Upper lobe of right lung (tissue), 1 donor: ENCODE measurements at regions not wholly inside any gene's neighbourhood (a gene's known extent, or its start where the extent isn't known, plus 50 kb on each side); places are given as distances from the start of the nearest gene placed in this dataset.

Experiments used
- ATAC-seq: fragments of 200-7000 bp; cut with Tn5 transposase; one replicate; pipeline ENCODE4 v1.9.1; 2020; ENCODE audit warnings: mild to moderate bottlenecking, moderate library complexity
- DNase-seq: peaks from one replicate; pipeline ENCODE4 v3.0.0-alpha.2; 2020
- H3K27ac ChIP-seq: fragments of 200-600 bp; one replicate; pipeline ENCODE4 v1.8.0; 2022
- H3K27me3 ChIP-seq: fragments of 200-600 bp; one replicate; pipeline ENCODE4 v1.8.0; 2022; ENCODE audit warnings: mild to moderate bottlenecking
- H3K36me3 ChIP-seq: fragments of 200-600 bp; one replicate; pipeline ENCODE4 v1.8.0; 2022
- H3K4me1 ChIP-seq: fragments of 200-600 bp; one replicate; pipeline ENCODE4 v1.8.0; 2022
- H3K4me3 ChIP-seq: fragments of 200-600 bp; one replicate; pipeline ENCODE4 v1.8.0; 2022; ENCODE audit warnings: mild to moderate bottlenecking
- H3K9me3 ChIP-seq: fragments of 200-600 bp; one replicate; pipeline ENCODE4 v1.8.0; 2022
- CTCF ChIP-seq: fragments of 200-600 bp; IDR thresholded peaks from one replicate; pipeline ENCODE4 v1.8.0; 2022; ENCODE audit warnings: antibody characterized with exemption
- intact Hi-C: fragments of 100-400 bp; cut with DNase I; formaldehyde crosslinking; loops from one replicate; pipeline ENCODE4 v1.11.0; 2022
- donor health status: DM: no; HTN: yes; CAD: no; lungs with severe emphysema.

GRCh38 chr16:6189216-6189615 is 1091.6 kb upstream of the EEF2KMT start:
- TF ChIP-seq CTCF: no peak
- H3K4me3 ChIP-seq: no peak overlapping the region
- no peaks in the 10 kb centered on the region for H3K27me3 ChIP-seq
- no peaks in the 10 kb centered on the region for H3K9me3 ChIP-seq
- ATAC-seq: no peak
- H3K36me3 ChIP-seq: no peaks in the 10 kb centered on the region
- intact Hi-C loops: no loop called here
- no peak for DNase-seq
- H3K27ac ChIP-seq: no peak overlapping the region
- H3K4me1 ChIP-seq: no peaks in the 10 kb centered on the region

- no peaks in the 10 kb centered on the region for H3K36me3 ChIP-seq
- no peak for TF ChIP-seq CTCF
- H3K4me3 ChIP-seq: no peak overlapping the region
- intact Hi-C loops: loop anchor here (10.0 kb wide), 1 partner anchor 63 kb away; no protein-coding TSS in a partner anchor
- H3K9me3 ChIP-seq: no peaks in the 10 kb centered on the region
- H3K27me3 ChIP-seq: no peaks in the 10 kb centered on the region
- no peak overlapping the region for H3K27ac ChIP-seq
- DNase-seq (no peak), ATAC-seq (no peak)
- no peaks in the 10 kb centered on the region for H3K4me1 ChIP-seq
Measured at GRCh38 chr16:6177616-6178180, 1080.1 kb upstream of the EEF2KMT start.

- DNase-seq (no peak), ATAC-seq (no peak)
- Histone ChIP-seq H3K4me3 (no peak overlapping the region), H3K36me3 (no peaks in the 10 kb centered on the region), H3K27ac (no peak overlapping the region), H3K27me3 (no peaks in the 10 kb centered on the region), H3K4me1 (no peaks in the 10 kb centered on the region), H3K9me3 (no peaks in the 10 kb centered on the region)
- intact Hi-C loops: loop anchor here (10.0 kb wide), 1 partner anchor 55 kb away; no protein-coding TSS in a partner anchor
- no peak for TF ChIP-seq CTCF
Measured at GRCh38 chr16:6170022-6170421, 1072.4 kb upstream of the EEF2KMT start.

GRCh38 chr16:6165330-6165979 is 1067.9 kb upstream of the EEF2KMT start:
- DNase-seq: no peak
- no peak for ATAC-seq
- Histone ChIP-seq H3K27ac (no peak overlapping the region), H3K4me3 (no peak overlapping the region), H3K9me3 (no peaks in the 10 kb centered on the region), H3K4me1 (no peaks in the 10 kb centered on the region), H3K27me3 (no peaks in the 10 kb centered on the region), H3K36me3 (no peaks in the 10 kb centered on the region)
- no peak for TF ChIP-seq CTCF
- intact Hi-C loops: no loop called here

- H3K4me3 ChIP-seq: no peak overlapping the region
- H3K27ac ChIP-seq: no peak overlapping the region
- ATAC-seq: no peak
- TF ChIP-seq CTCF: no peak
- intact Hi-C loops: no loop called here
- no peaks in the 10 kb centered on the region for H3K27me3 ChIP-seq
- no peaks in the 10 kb centered on the region for H3K9me3 ChIP-seq
- no peaks in the 10 kb centered on the region for H3K4me1 ChIP-seq
- H3K36me3 ChIP-seq: no peaks in the 10 kb centered on the region
- no peak for DNase-seq
Measured at GRCh38 chr16:6160871-6161270, 1063.3 kb upstream of the EEF2KMT start.

- Histone ChIP-seq H3K27me3 (no peaks in the 10 kb centered on the region), H3K27ac (no peak overlapping the region), H3K4me1 (no peaks in the 10 kb centered on the region), H3K9me3 (no peaks in the 10 kb centered on the region), H3K36me3 (no peaks in the 10 kb centered on the region), H3K4me3 (no peak overlapping the region)
- intact Hi-C loops: no loop called here
- no peak for TF ChIP-seq CTCF
- ATAC-seq (no peak), DNase-seq (no peak)
Measured at GRCh38 chr16:6160303-6160702, 1062.7 kb upstream of the EEF2KMT start.
